Kidney epithelial cell (primary cell): ENCODE measurements at regions not wholly inside any gene's neighbourhood (a gene's known extent, or its start where the extent isn't known, plus 50 kb on each side); places are given as distances from the start of the nearest gene placed in this dataset.

Experiments used
- DNase-seq: peaks from one replicate; pipeline ENCODE4 v3.0.0-alpha.2; 2010; ENCODE audit warnings: low read depth
- H3K27me3 ChIP-seq: 2 replicates; pipeline ENCODE4 v1.6.0; 2011; ENCODE audit warnings: low read length; ENCODE audit not compliant: control insufficient read depth, insufficient read depth
- H3K36me3 ChIP-seq: 2 replicates; pipeline ENCODE4 v1.5.1; 2011; ENCODE audit warnings: low read length; ENCODE audit not compliant: control insufficient read depth, insufficient read depth
- H3K4me3 ChIP-seq: 2 replicates; pipeline ENCODE4 v1.5.1; 2011; ENCODE audit warnings: low read depth, mild to moderate bottlenecking, control low read depth, low read length
- TF ChIP-seq, protein P1 (sequence below): IDR thresholded peaks from 2 replicates; pipeline ENCODE4 v1.5.1; 2011; ENCODE audit warnings: mild to moderate bottlenecking, moderate library complexity, low read length, control low read depth, inconsistent platforms; ENCODE audit not compliant: insufficient read depth, poor library complexity, severe bottlenecking

- no peak for DNase-seq
- no peaks in the 10 kb centered on the region for H3K27me3 ChIP-seq
- TF ChIP-seq, protein P1, sequence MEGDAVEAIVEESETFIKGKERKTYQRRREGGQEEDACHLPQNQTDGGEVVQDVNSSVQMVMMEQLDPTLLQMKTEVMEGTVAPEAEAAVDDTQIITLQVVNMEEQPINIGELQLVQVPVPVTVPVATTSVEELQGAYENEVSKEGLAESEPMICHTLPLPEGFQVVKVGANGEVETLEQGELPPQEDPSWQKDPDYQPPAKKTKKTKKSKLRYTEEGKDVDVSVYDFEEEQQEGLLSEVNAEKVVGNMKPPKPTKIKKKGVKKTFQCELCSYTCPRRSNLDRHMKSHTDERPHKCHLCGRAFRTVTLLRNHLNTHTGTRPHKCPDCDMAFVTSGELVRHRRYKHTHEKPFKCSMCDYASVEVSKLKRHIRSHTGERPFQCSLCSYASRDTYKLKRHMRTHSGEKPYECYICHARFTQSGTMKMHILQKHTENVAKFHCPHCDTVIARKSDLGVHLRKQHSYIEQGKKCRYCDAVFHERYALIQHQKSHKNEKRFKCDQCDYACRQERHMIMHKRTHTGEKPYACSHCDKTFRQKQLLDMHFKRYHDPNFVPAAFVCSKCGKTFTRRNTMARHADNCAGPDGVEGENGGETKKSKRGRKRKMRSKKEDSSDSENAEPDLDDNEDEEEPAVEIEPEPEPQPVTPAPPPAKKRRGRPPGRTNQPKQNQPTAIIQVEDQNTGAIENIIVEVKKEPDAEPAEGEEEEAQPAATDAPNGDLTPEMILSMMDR: no peak
- H3K4me3 ChIP-seq: no peak overlapping the region
- no peaks in the 10 kb centered on the region for H3K36me3 ChIP-seq
These were observed 135.9 kb downstream of the PAH start for GRCh38 chr12:102781117-102781516.

- no peak for DNase-seq
- H3K27me3 ChIP-seq: no peaks in the 10 kb centered on the region
- H3K4me3 ChIP-seq: no peak overlapping the region
- TF ChIP-seq, protein P1: no peak
- no peaks in the 10 kb centered on the region for H3K36me3 ChIP-seq
These were observed 141.0 kb downstream of the PAH start for GRCh38 chr12:102776041-102776440.

DNA sequence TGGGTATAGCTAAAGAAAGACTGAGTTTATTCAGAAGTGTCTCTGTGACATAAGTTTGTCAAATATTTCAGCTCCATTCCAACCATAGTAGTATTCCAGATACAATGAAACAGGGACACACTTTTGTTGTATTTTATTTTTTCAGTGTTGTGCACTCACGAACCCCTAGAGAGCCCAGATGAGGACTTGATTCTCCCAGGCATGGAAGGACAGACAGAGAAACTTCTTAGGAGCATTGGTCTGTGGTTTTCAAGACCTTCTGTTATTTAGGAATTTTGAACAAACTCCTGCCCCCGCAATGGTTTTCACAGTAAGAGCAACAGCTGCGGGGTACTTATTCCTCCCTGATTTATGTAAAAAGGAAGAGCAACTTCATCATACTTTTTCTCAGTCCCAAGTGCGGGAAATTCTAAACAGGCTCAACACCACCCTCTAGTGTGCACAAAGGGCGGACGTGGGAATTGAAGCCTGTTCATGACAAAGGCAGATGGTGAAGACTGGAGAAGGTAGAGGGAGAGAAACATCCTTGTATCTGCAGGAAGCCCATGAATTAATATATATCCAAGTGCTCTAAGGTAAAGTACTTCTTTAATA is 147.6 kb downstream of the PAH start:
- DNase-seq: no peak
- TF ChIP-seq, protein P1: peak; percentile 77
- no peaks in the 10 kb centered on the region for H3K27me3 ChIP-seq
- H3K36me3 ChIP-seq: no peaks in the 10 kb centered on the region
- no peak overlapping the region for H3K4me3 ChIP-seq

- Histone ChIP-seq H3K27me3 (no peaks in the 10 kb centered on the region), H3K36me3 (no peaks in the 10 kb centered on the region), H3K4me3 (no peak overlapping the region)
- DNase-seq: no peak
- TF ChIP-seq, protein P1: no peak
These were observed 150.1 kb downstream of the PAH start for GRCh38 chr12:102766961-102767360.

- no peak for DNase-seq
- H3K27me3 ChIP-seq: no peaks in the 10 kb centered on the region
- H3K36me3 ChIP-seq: no peaks in the 10 kb centered on the region
- TF ChIP-seq, protein P1: no peak
- H3K4me3 ChIP-seq: no peak overlapping the region
These were observed 151.3 kb downstream of the PAH start for GRCh38 chr12:102765736-102766135.

DNA sequence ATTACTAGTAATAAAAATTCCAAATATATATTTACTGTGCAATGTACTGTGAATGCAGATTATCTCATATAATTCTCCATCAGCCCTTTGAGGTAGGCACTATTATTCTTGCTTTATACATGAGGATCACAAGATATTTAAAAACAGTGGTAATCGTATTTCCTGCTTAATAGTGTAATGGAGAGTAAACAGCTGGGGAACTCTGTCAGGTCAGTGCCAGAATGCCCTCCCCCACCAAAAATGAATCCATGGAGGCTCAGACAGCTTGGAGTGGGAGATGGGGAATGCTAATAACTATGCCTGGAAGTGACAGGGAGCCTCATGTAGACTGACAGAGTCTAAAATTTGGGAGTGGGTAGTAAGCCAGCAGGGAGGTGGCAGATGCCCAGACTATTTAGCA is 153.6 kb downstream of the PAH start:
- H3K36me3 ChIP-seq: no peaks in the 10 kb centered on the region
- TF ChIP-seq, protein P1: no peak
- H3K4me3 ChIP-seq: no peak overlapping the region
- no peaks in the 10 kb centered on the region for H3K27me3 ChIP-seq
- no peak for DNase-seq
